ENCODE measurements at regions not wholly inside any gene's neighbourhood (a gene's known extent, or its start where the extent isn't known, plus 50 kb on each side); places are given as distances from the start of the nearest gene placed in this dataset.

DNA sequence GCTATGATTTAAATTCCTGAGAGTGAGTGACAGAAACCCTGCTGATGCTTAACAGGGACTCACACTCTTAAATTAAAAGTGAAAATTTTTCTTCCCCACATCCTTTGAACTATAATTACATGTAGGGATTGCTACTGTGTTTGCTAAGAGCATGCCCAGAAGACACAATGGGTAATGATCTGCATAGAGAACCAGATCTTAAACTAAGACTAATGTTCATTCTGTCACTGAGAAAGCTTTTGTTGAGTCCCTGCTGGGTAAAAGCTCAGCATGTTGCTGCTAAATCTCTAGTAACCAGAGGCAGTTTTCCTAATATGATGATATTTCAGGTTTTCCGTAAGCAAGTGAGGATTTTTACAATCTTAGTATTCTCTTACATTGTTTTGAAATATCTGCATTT lies 424.8 kb upstream of the SMC2 start:
- DNase-seq (ENCODE audit: low spot score in 2 of 2): no peak
- intact Hi-C loops (cut with DNase I; ENCODE audit: low total_unique reads): no loop called here
- WGBS, 2 donors: 88 to 89% methylated on average over 1 of the region's 1 CpG
- H3K4me3 ChIP-seq (ENCODE audit: low read depth, poor library complexity, severe bottlenecking): no peak overlapping the region
- no peak for TF ChIP-seq POLR2A (IDR thresholded peaks at IDR 0.05)
- TF ChIP-seq, protein P1, sequence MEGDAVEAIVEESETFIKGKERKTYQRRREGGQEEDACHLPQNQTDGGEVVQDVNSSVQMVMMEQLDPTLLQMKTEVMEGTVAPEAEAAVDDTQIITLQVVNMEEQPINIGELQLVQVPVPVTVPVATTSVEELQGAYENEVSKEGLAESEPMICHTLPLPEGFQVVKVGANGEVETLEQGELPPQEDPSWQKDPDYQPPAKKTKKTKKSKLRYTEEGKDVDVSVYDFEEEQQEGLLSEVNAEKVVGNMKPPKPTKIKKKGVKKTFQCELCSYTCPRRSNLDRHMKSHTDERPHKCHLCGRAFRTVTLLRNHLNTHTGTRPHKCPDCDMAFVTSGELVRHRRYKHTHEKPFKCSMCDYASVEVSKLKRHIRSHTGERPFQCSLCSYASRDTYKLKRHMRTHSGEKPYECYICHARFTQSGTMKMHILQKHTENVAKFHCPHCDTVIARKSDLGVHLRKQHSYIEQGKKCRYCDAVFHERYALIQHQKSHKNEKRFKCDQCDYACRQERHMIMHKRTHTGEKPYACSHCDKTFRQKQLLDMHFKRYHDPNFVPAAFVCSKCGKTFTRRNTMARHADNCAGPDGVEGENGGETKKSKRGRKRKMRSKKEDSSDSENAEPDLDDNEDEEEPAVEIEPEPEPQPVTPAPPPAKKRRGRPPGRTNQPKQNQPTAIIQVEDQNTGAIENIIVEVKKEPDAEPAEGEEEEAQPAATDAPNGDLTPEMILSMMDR (IDR thresholded peaks at IDR 0.05): no peak

DNA sequence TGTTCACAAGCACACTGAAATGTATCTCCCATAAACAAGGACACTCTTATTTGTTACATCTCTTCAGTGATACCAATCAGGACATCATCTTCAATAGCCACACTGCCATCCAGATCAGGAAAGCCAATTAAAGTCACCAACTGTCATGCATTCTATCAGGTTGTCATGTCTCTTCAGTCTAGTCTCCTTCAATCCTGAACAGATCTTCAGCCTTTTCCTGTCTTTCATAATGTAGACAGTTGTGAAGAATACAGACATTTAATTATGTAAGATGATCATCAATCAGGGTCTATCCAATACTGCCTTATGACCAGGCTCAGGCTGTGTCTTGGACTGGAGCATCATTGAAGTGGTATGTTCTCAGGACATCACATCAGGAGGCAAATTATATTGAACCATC lies 419.8 kb upstream of the SMC2 start:
- TF ChIP-seq POLR2A (IDR thresholded peaks at IDR 0.05): no peak
- TF ChIP-seq, protein P1 (IDR thresholded peaks at IDR 0.05): no peak
- H3K4me3 ChIP-seq (ENCODE audit: low read depth, poor library complexity, severe bottlenecking): no peak overlapping the region
- no peak for DNase-seq (ENCODE audit: low spot score in 2 of 2)
- intact Hi-C loops (cut with DNase I; ENCODE audit: low total_unique reads): no loop called here

DNA sequence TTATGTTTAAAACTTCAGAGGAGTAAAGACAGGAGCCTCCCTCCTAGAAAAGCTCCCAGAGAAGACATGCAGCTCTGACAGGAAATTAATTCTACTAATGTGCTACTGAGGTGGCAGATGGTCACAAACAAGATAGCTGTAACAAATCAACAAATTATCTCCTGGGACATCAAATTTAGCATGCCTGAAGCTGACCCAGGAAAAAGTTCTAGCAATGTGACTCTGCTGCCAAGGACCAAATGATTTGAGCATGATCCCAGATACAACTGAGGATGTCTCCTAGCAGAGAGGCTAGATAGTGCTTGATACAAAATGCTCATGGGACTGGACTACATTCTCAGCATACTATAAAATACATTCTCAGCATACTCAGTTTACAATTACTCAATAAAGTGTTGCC lies 413.5 kb upstream of the SMC2 start:
- intact Hi-C loops (cut with DNase I; ENCODE audit: low total_unique reads): no loop called here
- no peak overlapping the region for H3K4me3 ChIP-seq (ENCODE audit: low read depth, poor library complexity, severe bottlenecking)
- DNase-seq (ENCODE audit: low spot score in 2 of 2): no peak
- no peak for TF ChIP-seq POLR2A (IDR thresholded peaks at IDR 0.05)
- TF ChIP-seq, protein P1 (IDR thresholded peaks at IDR 0.05): no peak

DNA sequence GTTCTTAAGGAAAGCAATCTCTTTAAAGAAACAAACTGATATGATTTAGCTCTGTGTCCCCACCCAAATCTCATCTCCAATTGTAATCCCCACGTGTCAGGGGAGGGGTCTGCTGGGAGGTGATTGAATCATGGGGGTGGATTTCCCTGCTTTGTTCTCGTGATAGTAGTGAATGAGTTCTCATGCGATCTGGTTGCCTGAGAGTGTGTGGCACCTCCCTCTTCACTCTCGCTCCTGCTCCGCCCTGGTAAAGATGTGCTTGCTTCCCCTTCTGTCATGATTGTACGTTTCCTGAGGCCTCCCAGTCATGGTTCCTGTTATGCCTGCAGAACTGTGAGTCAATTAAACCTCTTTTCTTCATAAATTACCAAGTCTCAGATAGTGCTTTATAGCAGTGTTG lies 412.7 kb upstream of the SMC2 start:
- no peak overlapping the region for H3K4me3 ChIP-seq (ENCODE audit: low read depth, poor library complexity, severe bottlenecking)
- intact Hi-C loops (cut with DNase I; ENCODE audit: low total_unique reads): no loop called here
- no peak for DNase-seq (ENCODE audit: low spot score in 2 of 2)
- 62 to 66% methylated on average over 6 of the region's 6 CpGs for WGBS, 2 donors
- TF ChIP-seq POLR2A (IDR thresholded peaks at IDR 0.05): no peak
- TF ChIP-seq, protein P1 (IDR thresholded peaks at IDR 0.05): no peak

DNA sequence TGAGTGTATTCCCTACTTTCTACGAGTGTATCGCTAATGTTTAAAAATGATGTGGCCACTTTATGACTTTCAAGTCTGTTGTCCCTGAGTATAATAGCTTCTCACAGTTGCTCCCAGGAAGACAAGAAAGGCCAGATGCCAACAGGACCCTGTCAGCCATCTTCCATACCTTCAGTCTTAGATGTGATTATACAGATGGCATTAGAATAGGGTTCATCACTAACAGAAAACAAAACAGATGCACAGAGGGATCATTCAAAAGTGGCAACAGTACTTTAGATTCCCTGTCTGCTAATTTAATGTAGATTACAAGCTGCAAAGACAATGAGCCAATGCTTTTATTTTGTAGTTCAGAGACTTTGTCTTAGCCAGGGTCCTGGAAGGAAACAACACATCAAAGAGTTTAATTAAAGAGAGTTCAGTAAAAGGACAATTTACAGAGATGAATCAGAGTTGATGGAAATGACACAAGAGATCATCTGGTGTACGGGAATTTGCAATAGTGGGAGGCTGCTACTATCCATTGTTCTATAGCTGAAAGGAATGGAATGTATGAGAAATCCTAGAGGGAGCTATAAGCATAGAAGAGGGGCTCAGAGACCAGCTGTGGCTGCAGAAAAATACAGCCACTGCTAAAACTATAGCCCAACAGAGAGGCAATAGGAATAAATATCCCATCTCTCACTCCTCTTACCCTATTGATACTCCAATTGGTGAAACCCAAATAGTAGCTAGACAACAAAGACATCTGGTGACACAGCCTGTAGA lies 393.7 kb upstream of the SMC2 start:
- TF ChIP-seq POLR2A (IDR thresholded peaks at IDR 0.05): no peak
- TF ChIP-seq, protein P1 (IDR thresholded peaks at IDR 0.05): no peak
- H3K4me3 ChIP-seq (ENCODE audit: low read depth, poor library complexity, severe bottlenecking): no peak overlapping the region
- DNase-seq (ENCODE audit: low spot score in 2 of 2): no peak
- WGBS, 2 donors: 79 to 83% methylated on average over 3 of the region's 3 CpGs
- intact Hi-C loops (cut with DNase I; ENCODE audit: low total_unique reads): no loop called here

DNA sequence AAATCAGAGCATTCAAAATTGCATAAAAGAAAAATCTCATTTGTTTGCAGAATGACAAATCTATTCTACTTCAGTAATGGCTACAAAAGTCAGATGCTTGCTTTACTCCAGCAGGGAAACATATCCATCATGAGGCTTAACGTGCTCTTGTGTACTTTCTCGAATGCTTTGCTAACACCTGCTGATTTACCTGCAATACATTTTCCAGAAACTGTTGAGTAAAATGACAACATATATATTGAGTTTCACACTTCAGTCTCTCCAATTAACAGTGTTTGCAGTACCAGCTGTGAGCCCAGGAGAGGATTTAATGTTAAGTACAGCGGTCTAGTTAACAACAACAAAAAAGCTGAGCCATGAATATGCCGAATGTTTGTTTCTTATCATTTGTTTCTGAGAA lies 391.5 kb upstream of the SMC2 start:
- TF ChIP-seq, protein P1 (IDR thresholded peaks at IDR 0.05): no peak
- no peak for TF ChIP-seq POLR2A (IDR thresholded peaks at IDR 0.05)
- 70 to 74% methylated on average over 4 of the region's 4 CpGs for WGBS, 2 donors

More for the DNA sequence above, 391.5 kb upstream of the SMC2 start:
- no peak for DNase-seq (ENCODE audit: low spot score in 2 of 2)
- intact Hi-C loops (cut with DNase I; ENCODE audit: low total_unique reads): no loop called here
- H3K4me3 ChIP-seq (ENCODE audit: low read depth, poor library complexity, severe bottlenecking): no peak overlapping the region

Data from lower leg skin (tissue), 4 donors.